Gastroesophageal sphincter (tissue), 3 donors: ENCODE measurements at regions not wholly inside any gene's neighbourhood (a gene's known extent, or its start where the extent isn't known, plus 50 kb on each side); places are given as distances from the start of the nearest gene placed in this dataset.

ENCODE experiments used
- CTCF ChIP-seq, 4 experiments: fragments of 200-600 bp in 2 of 4; fragments of 450-650 bp in 2 of 4; sonication (generic) in 1 of 4; IDR thresholded peaks; one replicate each; pipeline ENCODE4 v1.5.1; 2017 to 2019; ENCODE audit warnings: antibody characterized with exemption in 4 of 4, mild to moderate bottlenecking in 2 of 4, moderate library complexity in 2 of 4
- EP300 ChIP-seq: sonication (generic); formaldehyde crosslinking; IDR thresholded peaks from one replicate; pipeline ENCODE4 v1.6.1; 2017; ENCODE audit warnings: antibody characterized with exemption, mild to moderate bottlenecking

- TF ChIP-seq CTCF (IDR thresholded peaks at IDR 0.05) (no peak), EP300 (no peak)
These were observed 252.0 kb upstream of the MYT1L start for GRCh38 chr2:2582998-2583545.
